ENCODE measurements at regions not wholly inside any gene's neighbourhood (a gene's known extent, or its start where the extent isn't known, plus 50 kb on each side); places are given as distances from the start of the nearest gene placed in this dataset.

GRCh38 chr10:107473225-107473624, 308.7 kb upstream of the SORCS1 start:
- TF ChIP-seq Cebpa-rat (IDR thresholded peaks at IDR 0.05): no peak
- Histone ChIP-seq H4K20me1 (no peaks in the 10 kb centered on the region), H3K27me3 (no peaks in the 10 kb centered on the region), H3K4me3 (no peak overlapping the region), H3K27ac (no peak overlapping the region), H3K9ac (no peak overlapping the region), H3K4me2 (no peak overlapping the region), H3K36me3 (no peaks in the 10 kb centered on the region), H3K9me3 (replicated peaks in 1 of 11) (no peaks in the 10 kb centered on the region), H3K4me1 (peaks cover 0 to 14% (median 0%) of the 10 kb centered on the region in 10 experiments; a peak in 3 of 20 replicates)

GRCh38 chr10:107471911-107472310, 307.4 kb upstream of the SORCS1 start:
- Histone ChIP-seq H3K9me3 (replicated peaks in 1 of 11) (no peaks in the 10 kb centered on the region), H3K4me3 (no peak overlapping the region), H3K9ac (no peak overlapping the region), H3K36me3 (no peaks in the 10 kb centered on the region), H3K27me3 (no peaks in the 10 kb centered on the region), H4K20me1 (no peaks in the 10 kb centered on the region), H3K4me1 (peaks cover 0 to 6% (median 0%) of the 10 kb centered on the region in 10 experiments; a peak in 3 of 20 replicates), H3K27ac (no peak overlapping the region), H3K4me2 (no peak overlapping the region)
- TF ChIP-seq Cebpa-rat (IDR thresholded peaks at IDR 0.05): no peak

GRCh38 chr10:107453561-107453960, 289.1 kb upstream of the SORCS1 start:
- Histone ChIP-seq H3K9ac (no peak overlapping the region), H3K9me3 (replicated peaks in 1 of 11) (no peaks in the 10 kb centered on the region), H4K20me1 (no peaks in the 10 kb centered on the region), H3K36me3 (no peaks in the 10 kb centered on the region), H3K4me3 (no peak overlapping the region), H3K4me2 (no peak overlapping the region), H3K27me3 (no peaks in the 10 kb centered on the region), H3K27ac (no peak overlapping the region), H3K4me1 (peaks cover 7 to 14% (median 10%) of the 10 kb centered on the region in 10 experiments; a peak in 19 of 20 replicates)
- TF ChIP-seq Cebpa-rat (IDR thresholded peaks at IDR 0.05): no peak

- H4K20me1 ChIP-seq: no peaks in the 10 kb centered on the region
- no peak overlapping the region for H3K9ac ChIP-seq
- no peak overlapping the region for H3K4me3 ChIP-seq
- H3K36me3 ChIP-seq: no peaks in the 10 kb centered on the region
- H3K27me3 ChIP-seq: no peaks in the 10 kb centered on the region
- no peak for TF ChIP-seq Cebpa-rat (IDR thresholded peaks at IDR 0.05)
- peaks cover 7 to 14% (median 10%) of the 10 kb centered on the region in 10 experiments; a peak in 19 of 20 replicates for H3K4me1 ChIP-seq
- no peak overlapping the region for H3K27ac ChIP-seq
- H3K9me3 ChIP-seq (replicated peaks in 1 of 11): no peaks in the 10 kb centered on the region
- peak overlapping the region in 10 of 11 experiments; percentile 9 to 51 (median 38); a peak in 16 of 22 replicates for H3K4me2 ChIP-seq
Measured at GRCh38 chr10:107451047-107451446, 286.5 kb upstream of the SORCS1 start.

- H3K27ac ChIP-seq: no peak overlapping the region
Measured at GRCh38 chr10:107450056-107450455, 285.6 kb upstream of the SORCS1 start.

GRCh38 chr10:107444443-107444842, 279.9 kb upstream of the SORCS1 start:
- no peak overlapping the region for H3K9ac ChIP-seq
- H3K27me3 ChIP-seq: no peaks in the 10 kb centered on the region
- no peaks in the 10 kb centered on the region for H3K9me3 ChIP-seq (replicated peaks in 1 of 11)
- TF ChIP-seq Cebpa-rat (IDR thresholded peaks at IDR 0.05): no peak
- H3K27ac ChIP-seq: no peak overlapping the region
- H3K4me2 ChIP-seq: no peak overlapping the region
- no peaks in the 10 kb centered on the region for H3K4me1 ChIP-seq
- H4K20me1 ChIP-seq: no peaks in the 10 kb centered on the region
- no peaks in the 10 kb centered on the region for H3K36me3 ChIP-seq
- no peak overlapping the region for H3K4me3 ChIP-seq

More at GRCh38 chr10:107450056-107450455, 285.6 kb upstream of the SORCS1 start:
- H3K4me3 ChIP-seq: no peak overlapping the region
- H3K27me3 ChIP-seq: no peaks in the 10 kb centered on the region
- no peak for TF ChIP-seq Cebpa-rat (IDR thresholded peaks at IDR 0.05)
- no peaks in the 10 kb centered on the region for H4K20me1 ChIP-seq
- H3K36me3 ChIP-seq: no peaks in the 10 kb centered on the region
- H3K9ac ChIP-seq: no peak overlapping the region
- H3K4me1 ChIP-seq: peaks cover 7 to 14% (median 10%) of the 10 kb centered on the region in 10 experiments; a peak in 19 of 20 replicates
- no peaks in the 10 kb centered on the region for H3K9me3 ChIP-seq (replicated peaks in 1 of 11)
- H3K4me2 ChIP-seq: no peak overlapping the region

GRCh38 chr10:107443813-107444212, 279.3 kb upstream of the SORCS1 start:
- no peak overlapping the region for H3K27ac ChIP-seq
- no peak overlapping the region for H3K4me2 ChIP-seq
- no peaks in the 10 kb centered on the region for H3K36me3 ChIP-seq
- no peak overlapping the region for H3K4me3 ChIP-seq
- H3K9ac ChIP-seq: no peak overlapping the region
- H3K27me3 ChIP-seq: no peaks in the 10 kb centered on the region
- no peaks in the 10 kb centered on the region for H4K20me1 ChIP-seq
- no peaks in the 10 kb centered on the region for H3K4me1 ChIP-seq
- no peak for TF ChIP-seq Cebpa-rat (IDR thresholded peaks at IDR 0.05)
- H3K9me3 ChIP-seq (replicated peaks in 1 of 11): no peaks in the 10 kb centered on the region

GRCh38 chr10:107443326-107443725, 278.8 kb upstream of the SORCS1 start:
- H3K9me3 ChIP-seq (replicated peaks in 1 of 11): no peaks in the 10 kb centered on the region
- no peak overlapping the region for H3K4me2 ChIP-seq
- TF ChIP-seq Cebpa-rat (IDR thresholded peaks at IDR 0.05): no peak

GRCh38 chr10:107442035-107442505, 277.6 kb upstream of the SORCS1 start:
- no peak overlapping the region for H3K4me3 ChIP-seq
- H3K27ac ChIP-seq: no peak overlapping the region
- H3K9ac ChIP-seq: no peak overlapping the region
- H3K9me3 ChIP-seq (replicated peaks in 1 of 11): no peaks in the 10 kb centered on the region
- no peaks in the 10 kb centered on the region for H3K27me3 ChIP-seq
- H4K20me1 ChIP-seq: no peaks in the 10 kb centered on the region
- no peaks in the 10 kb centered on the region for H3K36me3 ChIP-seq
- no peaks in the 10 kb centered on the region for H3K4me1 ChIP-seq
- no peak overlapping the region for H3K4me2 ChIP-seq
- no peak for TF ChIP-seq Cebpa-rat (IDR thresholded peaks at IDR 0.05)

More at GRCh38 chr10:107443326-107443725, 278.8 kb upstream of the SORCS1 start:
- Histone ChIP-seq H3K9ac (no peak overlapping the region), H3K4me1 (no peaks in the 10 kb centered on the region), H3K36me3 (no peaks in the 10 kb centered on the region), H3K4me3 (no peak overlapping the region), H4K20me1 (no peaks in the 10 kb centered on the region), H3K27ac (no peak overlapping the region), H3K27me3 (no peaks in the 10 kb centered on the region)

GRCh38 chr10:107440741-107441140, 276.2 kb upstream of the SORCS1 start:
- H3K9ac ChIP-seq: no peak overlapping the region
- no peaks in the 10 kb centered on the region for H3K27me3 ChIP-seq
- no peak for TF ChIP-seq Cebpa-rat (IDR thresholded peaks at IDR 0.05)
- H3K4me3 ChIP-seq: no peak overlapping the region
- no peaks in the 10 kb centered on the region for H3K4me1 ChIP-seq
- no peak overlapping the region for H3K27ac ChIP-seq
- H4K20me1 ChIP-seq: no peaks in the 10 kb centered on the region
- no peaks in the 10 kb centered on the region for H3K9me3 ChIP-seq (replicated peaks in 1 of 11)
- no peaks in the 10 kb centered on the region for H3K36me3 ChIP-seq
- no peak overlapping the region for H3K4me2 ChIP-seq

Data from BLaER1 treated with 17β-estradiol and CSF1 and Interleukin-3, amounts not matched to agents 10 nM and 100 nM (cell line).